Left ventricle myocardium inferior (tissue), 1 donor: ENCODE measurements at regions not wholly inside any gene's neighbourhood (a gene's known extent, or its start where the extent isn't known, plus 50 kb on each side); places are given as distances from the start of the nearest gene placed in this dataset.

Experiments used
- DNase-seq: peaks from one replicate; pipeline ENCODE4 v3.0.0-alpha.2; 2020
- H3K27ac ChIP-seq: fragments of 200-600 bp; replicated peaks from 2 replicates; pipeline ENCODE4 v1.8.0; 2021
- H3K27me3 ChIP-seq: fragments of 200-600 bp; 2 replicates; pipeline ENCODE4 v1.8.0; 2021; ENCODE audit warnings: low read depth
- H3K36me3 ChIP-seq: fragments of 200-600 bp; 2 replicates; pipeline ENCODE4 v1.8.0; 2021
- H3K4me1 ChIP-seq: fragments of 200-600 bp; 2 replicates; pipeline ENCODE4 v1.8.0; 2021
- H3K4me3 ChIP-seq: fragments of 200-600 bp; 2 replicates; pipeline ENCODE4 v1.8.0; 2021; ENCODE audit warnings: mild to moderate bottlenecking, moderate library complexity
- H3K9me3 ChIP-seq: fragments of 200-600 bp; replicated peaks from 2 replicates; pipeline ENCODE4 v1.8.0; 2021
- CTCF ChIP-seq: fragments of 200-600 bp; IDR thresholded peaks from 2 replicates; pipeline ENCODE4 v1.8.0; 2021; ENCODE audit warnings: antibody characterized with exemption, mild to moderate bottlenecking, borderline replicate concordance
- intact Hi-C: fragments of 100-400 bp; cut with micrococcal nuclease; formaldehyde crosslinking; loops from one replicate; pipeline ENCODE4 v1.11.0; 2022
- donor health status: DM: no; HTN: yes; CAD: no; lungs with severe emphysema.

DNA sequence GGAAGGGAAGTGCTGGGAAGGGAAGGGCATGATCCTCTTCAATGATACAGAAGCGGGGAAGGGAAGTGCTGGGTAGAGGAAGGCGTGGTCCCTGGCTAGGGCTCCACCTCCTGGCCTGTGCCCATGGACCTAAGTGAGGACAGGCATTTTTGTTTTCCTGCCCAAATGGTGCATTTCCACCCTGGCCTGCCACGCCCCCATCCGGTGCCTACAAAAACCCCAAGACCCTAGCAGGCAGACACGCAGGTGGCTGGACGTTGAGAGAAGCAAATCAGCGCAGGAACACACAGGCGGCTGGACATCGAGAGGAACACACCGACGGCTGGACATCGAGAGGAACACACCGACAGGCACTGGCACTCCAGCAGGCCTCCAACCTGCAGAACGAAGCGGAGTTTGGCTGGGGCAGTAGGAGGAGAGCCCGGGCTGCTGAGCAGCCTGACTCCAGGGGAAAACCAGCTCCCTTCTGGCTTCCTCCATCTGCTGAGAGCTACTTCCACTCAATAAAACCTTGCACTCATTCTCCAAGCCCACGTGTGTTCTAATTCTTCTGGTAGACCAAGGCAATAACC lies 628.3 kb downstream of the BUD13 start:
- H3K4me1 ChIP-seq, result no peaks in the 10 kb centered on the region
- TF ChIP-seq CTCF, result no peak
- no peak overlapping the region for H3K27ac ChIP-seq
- intact Hi-C loops, result no loop called here
- H3K36me3 ChIP-seq, result no peaks in the 10 kb centered on the region
- peaks cover 31% of the 10 kb centered on the region for H3K27me3 ChIP-seq
- no peak overlapping the region for H3K4me3 ChIP-seq
- H3K9me3 ChIP-seq, result no peaks in the 10 kb centered on the region
- DNase-seq, result no peak

DNA sequence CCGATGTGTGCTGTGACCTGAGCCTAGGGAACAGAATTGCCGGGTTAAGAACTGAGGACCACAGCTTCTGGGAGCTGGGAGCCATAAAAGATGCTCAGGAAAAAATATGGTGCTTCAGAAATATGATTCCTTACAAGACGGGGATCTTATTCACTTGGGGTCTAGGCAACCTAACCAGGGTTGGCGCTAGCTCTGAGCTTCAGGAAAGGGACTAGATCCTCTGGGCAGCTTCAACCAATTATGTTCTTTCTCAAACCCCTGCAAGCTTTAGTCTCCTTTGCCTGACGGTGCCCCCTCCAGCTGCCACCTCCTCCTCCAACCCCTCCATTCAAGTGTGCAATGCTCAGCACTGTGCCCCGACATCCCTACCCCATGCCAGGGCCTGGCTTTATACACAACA lies 634.1 kb upstream of the CADM1 start:
- no peak for TF ChIP-seq CTCF
- no peak for DNase-seq
- H3K27ac ChIP-seq, result no peak overlapping the region
- H3K9me3 ChIP-seq, result no peaks in the 10 kb centered on the region
- H3K36me3 ChIP-seq, result no peaks in the 10 kb centered on the region
- H3K27me3 ChIP-seq, result peaks cover 13% of the 10 kb centered on the region
- H3K4me1 ChIP-seq, result peaks cover 23% of the 10 kb centered on the region
- H3K4me3 ChIP-seq, result no peak overlapping the region
- intact Hi-C loops, result no loop called here

- TF ChIP-seq CTCF, result no peak
- peaks cover 25% of the 10 kb centered on the region for H3K4me1 ChIP-seq
- H3K36me3 ChIP-seq, result no peaks in the 10 kb centered on the region
- DNase-seq, result no peak
- H3K27me3 ChIP-seq, result peaks cover 11% of the 10 kb centered on the region
- H3K27ac ChIP-seq, result no peak overlapping the region
- H3K4me3 ChIP-seq, result no peak overlapping the region
- no peaks in the 10 kb centered on the region for H3K9me3 ChIP-seq
- intact Hi-C loops, result no loop called here
These were observed 633.5 kb upstream of the CADM1 start for GRCh38 chr11:116137753-116138152.

DNA sequence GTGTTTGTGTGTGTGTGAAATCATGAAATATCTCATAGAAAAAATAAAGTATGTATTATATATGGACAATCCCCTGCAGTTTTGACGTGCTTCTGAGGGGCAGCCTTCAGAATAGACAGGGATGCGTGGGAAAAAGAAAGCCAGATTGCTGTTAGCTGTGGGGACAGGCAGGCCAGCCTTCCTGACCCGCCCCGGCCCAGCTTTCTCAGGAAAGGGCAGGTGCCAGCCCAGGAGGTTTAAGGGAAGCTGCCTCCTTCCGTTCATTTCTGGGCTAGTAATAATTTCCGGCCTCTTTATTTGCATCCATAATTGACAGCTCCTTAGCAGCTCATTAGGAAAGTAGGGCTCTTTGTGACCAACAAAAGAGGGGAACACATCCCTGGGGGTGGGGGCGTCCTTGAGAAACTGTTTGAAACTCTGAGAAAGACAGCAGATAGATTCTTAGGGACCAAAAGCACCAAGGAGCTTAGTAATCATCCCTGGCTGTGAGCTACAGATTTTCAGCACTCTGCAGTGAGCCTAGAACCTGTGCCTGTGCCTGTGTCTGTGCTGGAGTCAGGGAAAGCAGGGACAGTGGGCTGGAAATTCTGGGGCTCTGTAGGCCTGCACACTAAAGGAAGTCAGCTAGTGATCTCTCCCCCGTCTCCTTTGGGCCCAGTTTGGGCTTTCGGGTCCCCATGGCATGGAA lies 632.9 kb upstream of the CADM1 start:
- Histone ChIP-seq H3K4me1 (peaks cover 25% of the 10 kb centered on the region), H3K9me3 (no peaks in the 10 kb centered on the region), H3K4me3 (no peak overlapping the region), H3K27me3 (peaks cover 8% of the 10 kb centered on the region), H3K27ac (peak overlapping the region; percentile 33), H3K36me3 (no peaks in the 10 kb centered on the region)
- intact Hi-C loops, result no loop called here
- no peak for TF ChIP-seq CTCF
- DNase-seq, result no peak

GRCh38 chr11:116135891-116136290 lies 631.7 kb upstream of the CADM1 start:
- intact Hi-C loops, result no loop called here
- no peak for TF ChIP-seq CTCF
- no peak for DNase-seq
- H3K4me3 ChIP-seq, result no peak overlapping the region
- H3K27ac ChIP-seq, result no peak overlapping the region
- peaks cover 25% of the 10 kb centered on the region for H3K4me1 ChIP-seq
- no peaks in the 10 kb centered on the region for H3K9me3 ChIP-seq
- peaks cover 8% of the 10 kb centered on the region for H3K27me3 ChIP-seq
- H3K36me3 ChIP-seq, result no peaks in the 10 kb centered on the region
